Tongue (tissue), 1 donor: ENCODE measurements at regions not wholly inside any gene's neighbourhood (a gene's known extent, or its start where the extent isn't known, plus 50 kb on each side); places are given as distances from the start of the nearest gene placed in this dataset.
"Not testable (repeated sequence)": the region's sequence is repeated elsewhere in the genome, so short reads cannot be mapped to it uniquely, and the experiment has no call there.

Source experiments
- DNase-seq: peaks from one replicate; pipeline ENCODE4 v3.0.0-alpha.2; 2015

- no peak for DNase-seq
Observed at GRCh38 chr12:3421191-3421978, 69.6 kb upstream of the PRMT8 start.

- not testable (repeated sequence) for DNase-seq
Observed at GRCh38 chr12:3424796-3425195, 66.2 kb upstream of the PRMT8 start.

- no peak for DNase-seq
Observed at GRCh38 chr12:3427956-3428355, 63.0 kb upstream of the PRMT8 start.

DNA sequence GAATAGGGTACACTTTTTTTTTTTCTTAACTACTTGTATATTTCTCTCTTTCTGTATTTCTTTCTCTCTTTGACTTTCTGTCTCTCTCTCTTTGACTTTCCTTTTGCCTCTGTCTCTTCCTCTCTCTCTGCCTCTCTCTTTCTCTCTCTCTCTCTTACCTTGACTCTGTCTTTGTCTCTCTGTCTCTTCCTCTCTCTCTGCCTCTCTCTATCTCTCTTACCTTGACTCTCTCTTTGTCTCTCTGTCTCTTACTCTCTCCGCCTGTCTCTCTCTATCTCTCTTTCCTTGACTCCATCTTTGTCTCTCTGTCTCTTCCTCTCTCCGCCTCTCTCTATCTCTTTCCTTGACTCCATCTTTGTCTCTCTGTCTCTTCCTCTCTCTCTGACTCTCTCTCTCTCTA is 62.4 kb upstream of the PRMT8 start:
- DNase-seq, result no peak

DNA sequence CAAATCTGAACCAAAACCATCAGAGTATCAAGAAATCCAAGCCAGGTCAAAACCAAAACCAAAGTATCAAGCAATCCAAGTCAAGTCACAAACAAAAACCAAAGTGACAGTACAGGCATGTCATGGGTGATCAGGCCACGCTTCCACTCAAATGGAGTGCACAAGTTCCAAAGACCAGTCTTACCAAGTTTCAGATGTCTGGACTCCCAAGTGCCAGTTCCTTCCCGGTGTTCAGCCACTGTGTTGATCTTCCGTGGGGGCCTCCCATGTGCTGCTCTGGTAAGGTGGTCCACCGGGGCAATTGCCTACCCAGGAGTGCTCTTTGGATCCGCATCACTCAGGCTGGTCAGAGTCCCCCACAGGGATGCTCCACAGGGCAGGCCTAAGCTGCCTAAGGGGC is 61.5 kb upstream of the PRMT8 start:
- not testable (repeated sequence) for DNase-seq

GRCh38 chr12:3431686-3432085 is 59.3 kb upstream of the PRMT8 start:
- peak; percentile 28 for DNase-seq

GRCh38 chr12:3432176-3432742 is 58.7 kb upstream of the PRMT8 start:
- DNase-seq, result no peak

- DNase-seq, result no peak
Observed at GRCh38 chr12:3432868-3433267, 58.1 kb upstream of the PRMT8 start.

DNA sequence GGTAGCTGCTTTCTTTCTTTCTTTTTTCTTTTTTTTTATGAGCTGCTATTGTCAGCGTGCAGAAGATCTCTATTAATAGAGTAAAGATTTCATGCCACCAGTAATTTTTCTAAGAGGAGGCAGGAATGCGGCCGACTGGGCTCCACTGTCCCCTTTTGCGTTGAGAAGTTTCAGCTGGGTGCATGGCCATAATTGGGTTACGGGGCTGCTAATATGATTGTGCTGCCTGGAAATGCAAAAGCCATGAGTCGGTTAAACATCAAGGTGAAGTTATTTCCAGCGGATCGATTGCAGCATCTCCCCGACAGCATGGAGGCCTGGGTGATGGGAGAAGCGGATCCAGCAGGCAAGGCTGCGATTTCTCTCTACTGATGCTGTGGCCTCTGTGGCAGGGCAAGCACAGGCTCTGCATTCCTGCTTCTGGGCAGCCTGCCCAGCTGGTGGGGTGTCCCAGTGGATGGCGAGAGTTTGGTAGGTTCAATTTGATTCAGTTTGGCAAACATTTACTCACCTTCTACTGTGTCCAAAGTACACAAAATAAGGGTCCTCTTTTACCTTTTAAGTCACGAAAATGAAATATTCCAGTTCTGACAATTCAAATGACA is 54.4 kb upstream of the PRMT8 start:
- DNase-seq, result no peak

GRCh38 chr12:3437986-3438385 is 53.0 kb upstream of the PRMT8 start:
- no peak for DNase-seq

GRCh38 chr12:3438401-3438800 is 52.6 kb upstream of the PRMT8 start:
- no peak for DNase-seq
